Epithelial cell of esophagus (primary cell): ENCODE measurements at regions not wholly inside any gene's neighbourhood (a gene's known extent, or its start where the extent isn't known, plus 50 kb on each side); places are given as distances from the start of the nearest gene placed in this dataset.

Source experiments
- DNase-seq: peaks from one replicate; pipeline ENCODE4 v3.0.0; 2010; ENCODE audit warnings: low read depth
- H3K4me3 ChIP-seq: 2 replicates; pipeline ENCODE4 v1.5.1; 2011; ENCODE audit warnings: mild to moderate bottlenecking, low read length, control low read depth
- TF ChIP-seq, protein P1 (sequence below): IDR thresholded peaks from 2 replicates; pipeline ENCODE4 v1.5.1; 2011; ENCODE audit warnings: low read depth, mild to moderate bottlenecking, low read length, control low read depth, inconsistent platforms; ENCODE audit not compliant: insufficient read depth; ENCODE audit errors: missing control alignments

DNA sequence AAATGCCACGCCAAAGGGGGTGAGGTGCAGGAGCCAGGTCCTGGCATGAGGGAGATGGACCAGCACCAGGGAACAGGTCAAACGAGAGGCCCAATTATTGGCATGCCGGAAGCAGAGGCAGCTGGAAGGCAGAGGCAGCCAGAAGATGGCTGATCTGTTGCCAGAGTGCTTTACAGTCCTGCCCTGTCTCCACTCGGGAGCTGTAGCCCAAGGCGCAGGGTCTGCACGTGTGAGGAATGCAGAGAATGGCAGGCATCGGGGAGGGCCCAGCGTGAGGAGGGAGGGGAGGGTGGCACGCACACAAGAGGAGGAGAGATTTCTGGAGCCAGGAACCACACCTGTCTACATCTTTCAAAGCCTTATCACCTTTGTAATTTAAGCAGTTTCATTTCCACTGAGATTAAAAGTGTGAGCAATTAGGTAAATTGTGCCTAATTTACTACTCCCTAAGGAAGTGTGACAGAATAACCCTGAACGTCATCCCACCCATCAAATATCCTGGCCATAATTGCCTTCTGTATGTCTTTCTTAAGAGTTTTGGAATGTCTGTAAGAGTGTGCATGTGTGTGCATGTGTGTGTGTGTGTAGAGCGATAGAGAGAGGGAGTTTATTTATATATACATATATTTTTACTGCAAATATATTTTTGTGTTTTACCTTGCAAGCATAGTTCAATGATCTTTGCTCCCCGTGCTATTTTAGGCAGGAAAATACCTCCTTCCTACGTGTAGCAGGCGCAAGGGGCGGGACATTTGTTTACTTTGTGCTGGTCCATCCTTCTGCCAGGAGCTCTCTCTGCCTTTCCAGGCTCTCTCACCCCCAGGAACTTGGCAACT lies 125.5 kb upstream of the SERBP1 start:
- TF ChIP-seq, protein P1, sequence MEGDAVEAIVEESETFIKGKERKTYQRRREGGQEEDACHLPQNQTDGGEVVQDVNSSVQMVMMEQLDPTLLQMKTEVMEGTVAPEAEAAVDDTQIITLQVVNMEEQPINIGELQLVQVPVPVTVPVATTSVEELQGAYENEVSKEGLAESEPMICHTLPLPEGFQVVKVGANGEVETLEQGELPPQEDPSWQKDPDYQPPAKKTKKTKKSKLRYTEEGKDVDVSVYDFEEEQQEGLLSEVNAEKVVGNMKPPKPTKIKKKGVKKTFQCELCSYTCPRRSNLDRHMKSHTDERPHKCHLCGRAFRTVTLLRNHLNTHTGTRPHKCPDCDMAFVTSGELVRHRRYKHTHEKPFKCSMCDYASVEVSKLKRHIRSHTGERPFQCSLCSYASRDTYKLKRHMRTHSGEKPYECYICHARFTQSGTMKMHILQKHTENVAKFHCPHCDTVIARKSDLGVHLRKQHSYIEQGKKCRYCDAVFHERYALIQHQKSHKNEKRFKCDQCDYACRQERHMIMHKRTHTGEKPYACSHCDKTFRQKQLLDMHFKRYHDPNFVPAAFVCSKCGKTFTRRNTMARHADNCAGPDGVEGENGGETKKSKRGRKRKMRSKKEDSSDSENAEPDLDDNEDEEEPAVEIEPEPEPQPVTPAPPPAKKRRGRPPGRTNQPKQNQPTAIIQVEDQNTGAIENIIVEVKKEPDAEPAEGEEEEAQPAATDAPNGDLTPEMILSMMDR, result no peak
- no peak for DNase-seq
- no peak overlapping the region for H3K4me3 ChIP-seq

DNA sequence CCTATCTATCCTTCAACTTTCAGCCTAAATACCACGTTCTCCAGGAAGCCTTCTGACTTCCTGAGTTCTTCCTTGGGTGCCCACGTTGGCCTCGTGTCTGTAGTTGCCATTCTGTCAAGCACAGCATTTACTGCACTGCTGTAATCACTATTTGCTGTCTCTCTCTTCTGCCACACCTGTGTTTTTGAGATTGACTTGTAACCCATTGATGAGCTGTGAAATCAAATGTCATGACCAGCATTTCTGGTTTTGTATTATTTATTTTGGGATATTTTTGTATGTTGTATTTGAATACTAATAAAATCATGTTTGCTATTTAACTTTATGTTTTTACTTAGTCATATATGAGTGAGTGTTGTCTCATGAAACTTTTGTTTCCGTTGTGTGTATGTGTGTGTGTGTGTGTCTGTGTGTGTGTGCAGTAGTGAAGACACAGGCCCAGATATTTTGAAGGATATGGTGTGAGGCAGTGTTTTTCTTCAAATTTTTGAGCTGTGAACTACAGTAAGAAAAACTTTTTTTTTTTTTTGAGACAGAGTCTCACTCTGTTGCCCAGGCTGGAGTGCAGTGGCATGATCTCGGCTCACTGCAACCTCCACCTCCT lies 126.2 kb upstream of the SERBP1 start:
- no peak for DNase-seq
- no peak overlapping the region for H3K4me3 ChIP-seq
- TF ChIP-seq, protein P1, result no peak

DNA sequence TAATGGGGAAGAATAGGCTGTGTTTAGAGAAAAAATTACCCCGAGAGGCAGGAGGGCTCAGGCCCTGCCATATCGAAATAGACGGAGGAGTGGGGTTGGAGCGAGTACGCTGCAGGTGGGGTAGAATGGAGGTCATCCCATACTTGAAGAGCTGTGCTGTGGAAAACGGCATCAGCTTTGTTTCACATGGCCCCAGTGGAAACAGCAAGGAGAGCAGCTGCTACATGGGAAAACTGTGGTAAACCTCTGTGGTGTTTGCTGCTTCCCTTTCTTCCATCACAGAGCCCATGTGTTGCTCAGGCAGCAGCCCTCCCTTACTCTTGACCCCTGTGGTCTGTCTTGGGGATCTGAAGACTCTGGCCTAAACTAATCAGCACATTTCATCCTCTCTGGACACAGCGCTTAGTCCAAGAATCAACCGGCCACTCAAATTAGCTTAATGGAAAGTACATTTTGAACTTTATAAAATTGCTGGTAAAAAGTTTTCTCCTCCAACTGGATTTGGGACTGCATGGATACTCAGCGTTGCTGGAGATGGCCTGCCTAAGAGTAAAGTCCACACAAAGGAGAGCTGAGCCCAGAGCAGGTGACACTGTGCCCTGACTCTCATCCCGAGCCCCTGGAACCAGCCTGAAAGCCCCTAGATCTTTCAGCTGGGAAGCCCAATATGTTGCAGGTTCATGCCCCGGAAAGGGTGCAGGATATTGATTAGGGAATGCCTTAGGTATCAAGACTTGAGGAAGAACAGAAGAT lies 127.1 kb upstream of the GADD45A start:
- TF ChIP-seq, protein P1, result no peak
- DNase-seq, result no peak
- H3K4me3 ChIP-seq, result no peak overlapping the region

DNA sequence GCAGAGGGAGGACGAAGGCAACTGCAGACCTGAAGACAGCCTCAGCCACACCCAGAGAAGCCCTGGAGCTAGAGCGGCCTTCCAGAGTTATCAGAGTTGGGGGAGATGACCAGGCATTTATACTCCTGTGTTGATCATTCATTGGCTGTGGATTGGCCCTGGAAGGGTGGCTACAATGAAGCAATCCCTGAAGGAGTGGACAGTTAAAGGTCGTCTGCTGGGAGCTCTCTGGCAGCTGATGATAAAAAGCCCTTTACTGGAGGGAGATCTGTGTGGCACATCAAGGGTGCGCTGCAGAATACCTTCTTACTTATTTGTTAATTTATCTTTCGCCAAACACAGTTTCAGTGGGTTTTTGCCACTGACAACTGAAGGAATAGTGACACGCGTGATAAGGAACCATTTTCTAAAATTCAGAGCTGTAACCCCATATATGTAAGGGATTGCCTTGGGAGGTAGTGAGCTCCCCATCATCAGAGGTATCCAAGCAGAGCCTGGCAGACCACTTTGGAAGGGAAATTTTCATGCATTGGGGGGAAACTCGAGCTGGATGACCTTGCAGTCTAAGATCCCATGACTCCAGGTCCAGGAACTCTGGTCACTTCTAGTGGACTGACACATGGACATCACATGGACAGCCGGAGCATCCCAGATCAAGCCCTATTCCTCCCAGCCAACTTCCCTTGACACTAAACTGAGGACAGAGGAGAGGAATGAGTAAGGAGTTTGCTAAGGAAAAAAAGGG lies 126.4 kb upstream of the GADD45A start:
- TF ChIP-seq, protein P1, result no peak
- no peak for DNase-seq
- no peak overlapping the region for H3K4me3 ChIP-seq

DNA sequence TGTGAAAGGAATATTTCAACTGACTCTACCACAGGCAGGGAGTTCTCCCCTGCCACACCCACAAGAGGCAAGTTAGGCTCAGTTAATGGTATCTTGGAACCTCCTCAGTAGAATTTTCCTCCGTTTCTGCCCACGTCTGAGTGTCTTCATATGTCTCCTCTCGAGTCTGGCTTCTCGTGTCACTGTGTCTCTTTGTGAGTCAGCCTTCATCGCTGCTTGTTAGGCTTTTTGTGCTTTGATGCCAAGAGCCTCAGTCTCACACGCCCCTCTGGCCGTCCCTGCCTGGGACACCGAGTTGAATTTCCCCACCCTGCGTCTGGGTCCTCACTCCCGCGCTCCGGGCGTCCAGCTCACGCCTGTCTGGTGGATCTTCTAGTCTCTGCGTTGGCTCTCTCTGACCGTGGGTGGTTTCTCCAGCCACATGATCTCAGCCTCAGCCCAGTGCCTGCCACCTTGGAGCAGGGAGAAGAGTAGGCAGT lies 125.7 kb upstream of the GADD45A start:
- DNase-seq, result peak; percentile 58
- no peak overlapping the region for H3K4me3 ChIP-seq
- TF ChIP-seq, protein P1, result no peak

DNA sequence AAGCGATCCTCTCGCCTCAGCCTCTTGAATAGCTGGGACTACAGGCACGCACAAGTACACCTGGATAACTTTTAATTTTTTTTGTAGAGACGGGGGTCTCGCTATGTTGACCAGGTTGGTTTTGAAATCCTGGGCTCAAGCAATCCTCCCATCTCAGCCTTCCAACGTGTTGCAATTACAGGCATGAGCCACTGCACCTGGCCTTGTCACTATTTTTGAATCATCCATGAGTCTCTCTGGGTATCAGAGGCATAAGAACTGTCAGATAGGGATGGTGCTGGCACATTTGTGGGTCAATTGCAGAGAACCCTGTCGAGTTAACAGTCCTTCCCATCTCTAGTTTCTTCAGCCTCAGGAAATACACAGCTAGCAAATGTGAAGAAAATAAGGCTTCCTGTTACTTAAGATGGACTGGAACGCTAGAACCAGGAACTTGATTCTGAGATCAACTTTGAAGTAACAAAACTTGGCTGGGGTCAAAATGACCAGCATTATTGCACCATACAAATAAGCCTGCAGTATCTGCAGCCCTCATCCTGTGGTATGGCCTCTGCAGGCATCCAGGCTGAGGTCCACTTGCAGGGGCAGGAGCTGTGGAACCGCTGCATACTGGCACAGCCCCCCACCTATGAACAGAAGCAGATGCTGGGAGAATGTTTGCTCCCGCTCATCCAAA lies 124.3 kb upstream of the GADD45A start:
- H3K4me3 ChIP-seq, result no peak overlapping the region
- TF ChIP-seq, protein P1, result no peak
- peak; percentile 60 for DNase-seq
